ENCODE measurements at regions not wholly inside any gene's neighbourhood (a gene's known extent, or its start where the extent isn't known, plus 50 kb on each side); places are given as distances from the start of the nearest gene placed in this dataset.

GRCh38 chr10:31606841-31607240 lies 287.8 kb downstream of the ZEB1 start:
- TF ChIP-seq SMC3 (IDR thresholded peaks at IDR 0.05; ENCODE audit: low read depth, low read length): no peak
- TF ChIP-seq CTCF (conservative IDR thresholded peaks at IDR 0.05; ENCODE audit: low read depth, low read length): no peak
- no peak for TF ChIP-seq POLR2A (IDR thresholded peaks at IDR 0.05; ENCODE audit: low read depth, low read length)
- TF ChIP-seq FOS (IDR thresholded peaks at IDR 0.05; ENCODE audit: low read depth, low read length): no peak
- no peak for TF ChIP-seq USF2 (IDR thresholded peaks at IDR 0.05; ENCODE audit: low read depth, low read length)
- TF ChIP-seq CHD1 (IDR thresholded peaks at IDR 0.05; ENCODE audit: low read depth, low read length): no peak
- no peak for TF ChIP-seq RAD21 (IDR thresholded peaks at IDR 0.05; ENCODE audit: low read length)
- no peak for TF ChIP-seq RFX5 (IDR thresholded peaks at IDR 0.05; ENCODE audit: low read depth, low read length)
